DND-41 (cell line): ENCODE measurements at regions not wholly inside any gene's neighbourhood (a gene's known extent, or its start where the extent isn't known, plus 50 kb on each side); places are given as distances from the start of the nearest gene placed in this dataset.

Experiments used
- ATAC-seq: fragments of 200-7000 bp; cut with Tn5 transposase; 3 replicates; pipeline ENCODE4 v1.9.1; 2021; ENCODE audit warnings: low read depth; ENCODE audit not compliant: insufficient read depth
- DNase-seq: peaks from one replicate; pipeline ENCODE4 v3.0.0-alpha.2; 2020
- H2AFZ ChIP-seq: 2 replicates; pipeline ENCODE4 v1.6.0; 2012; ENCODE audit warnings: low read depth, low read length
- H3K27ac ChIP-seq: 2 replicates; pipeline ENCODE4 v1.5.1; 2012; ENCODE audit warnings: low read length, inconsistent platforms
- H3K27me3 ChIP-seq: fragments of 200-600 bp; sonication (generic); 2 replicates; pipeline ENCODE4 v1.6.0; 2012; ENCODE audit warnings: low read length, mild to moderate bottlenecking, inconsistent platforms; ENCODE audit not compliant: insufficient read depth, poor library complexity
- H3K36me3 ChIP-seq: 2 replicates; pipeline ENCODE4 v1.5.1; 2012; ENCODE audit warnings: low read length, inconsistent platforms; ENCODE audit not compliant: insufficient read depth
- H3K4me1 ChIP-seq: 2 replicates; pipeline ENCODE4 v1.5.1; 2012; ENCODE audit warnings: mild to moderate bottlenecking, low read length; ENCODE audit not compliant: insufficient read depth
- H3K4me2 ChIP-seq: 2 replicates; pipeline ENCODE4 v1.6.0; 2012; ENCODE audit warnings: mild to moderate bottlenecking, moderate library complexity, low read length, inconsistent platforms; ENCODE audit not compliant: insufficient read depth
- H3K4me3 ChIP-seq, 2 experiments: fragments of 200-600 bp in 1 of 2; shearing (Covaris generic) in 1 of 2; 2 replicates each; pipeline ENCODE4 v1.5.1; 2012 to 2016; ENCODE audit warnings: inconsistent platforms in 2 of 2, low read length in 2 of 2, mild to moderate bottlenecking in 2 of 2, low read depth in 1 of 2, moderate library complexity in 1 of 2
- H3K79me2 ChIP-seq: 2 replicates; pipeline ENCODE4 v1.6.0; 2012; ENCODE audit warnings: low read length, inconsistent platforms; ENCODE audit not compliant: insufficient read depth
- H3K9ac ChIP-seq: 2 replicates; pipeline ENCODE4 v1.6.0; 2012; ENCODE audit warnings: low read depth, mild to moderate bottlenecking, inconsistent platforms, low read length, moderate library complexity
- H3K9me3 ChIP-seq: 2 replicates; pipeline ENCODE4 v1.5.1; 2012; ENCODE audit warnings: low read length, moderate library complexity, mild to moderate bottlenecking, inconsistent platforms; ENCODE audit not compliant: insufficient read depth, severe bottlenecking
- H4K20me1 ChIP-seq: 2 replicates; pipeline ENCODE4 v1.6.0; 2012; ENCODE audit warnings: low read length; ENCODE audit not compliant: insufficient read depth
- CTCF ChIP-seq: IDR thresholded peaks from 2 replicates; pipeline ENCODE4 v1.5.1; 2012; ENCODE audit warnings: borderline replicate concordance, low read length, moderate library complexity, mild to moderate bottlenecking; ENCODE audit not compliant: poor library complexity, severe bottlenecking; ENCODE audit errors: extremely low read depth
- EZH2 ChIP-seq: IDR thresholded peaks from 3 replicates; pipeline ENCODE4 v1.6.1; 2012; ENCODE audit warnings: borderline replicate concordance, low read depth, mild to moderate bottlenecking, moderate library complexity, low read length, inconsistent platforms; ENCODE audit not compliant: severe bottlenecking

GRCh38 chr22:22833059-22833458 is 54.6 kb upstream of the IGLL5 start:
- TF ChIP-seq CTCF (no peak), EZH2 (no peak)
- no peaks in the 10 kb centered on the region for H3K27me3 ChIP-seq
- H3K36me3 ChIP-seq, result no peaks in the 10 kb centered on the region
- H3K79me2 ChIP-seq, result no peaks in the 10 kb centered on the region
- no peaks in the 10 kb centered on the region for H4K20me1 ChIP-seq
- DNase-seq, result no peak
- H3K9me3 ChIP-seq, result peaks cover 6% of the 10 kb centered on the region
- no peak overlapping the region for H3K4me3 ChIP-seq
- H3K9ac ChIP-seq, result no peak overlapping the region
- H3K27ac ChIP-seq, result no peak overlapping the region
- H3K4me2 ChIP-seq, result no peak overlapping the region
- no peak for ATAC-seq
- H2AFZ ChIP-seq, result no peak overlapping the region
- 0 out of 2 replicates have a peak, but pooled peaks cover 3% of the 10 kb centered on the region for H3K4me1 ChIP-seq

GRCh38 chr22:22833488-22833887 is 54.1 kb upstream of the IGLL5 start:
- Histone ChIP-seq H4K20me1 (no peaks in the 10 kb centered on the region), H3K4me3 (no peak overlapping the region), H3K9ac (no peak overlapping the region), H3K36me3 (no peaks in the 10 kb centered on the region), H3K27ac (no peak overlapping the region), H3K9me3 (peaks cover 6% of the 10 kb centered on the region), H3K79me2 (no peaks in the 10 kb centered on the region), H3K27me3 (no peaks in the 10 kb centered on the region), H3K4me2 (no peak overlapping the region), H3K4me1 (0 out of 2 replicates have a peak, but pooled peaks cover 3% of the 10 kb centered on the region), H2AFZ (no peak overlapping the region)
- ATAC-seq (no peak), DNase-seq (no peak)
- TF ChIP-seq CTCF (no peak), EZH2 (no peak)

- H3K36me3 ChIP-seq, result no peaks in the 10 kb centered on the region
- no peak overlapping the region for H3K4me2 ChIP-seq
- 0 out of 2 replicates have a peak, but pooled peaks cover 3% of the 10 kb centered on the region for H3K4me1 ChIP-seq
- no peak for DNase-seq
- H3K27ac ChIP-seq, result no peak overlapping the region
- no peak overlapping the region for H2AFZ ChIP-seq
- no peaks in the 10 kb centered on the region for H3K79me2 ChIP-seq
- H4K20me1 ChIP-seq, result no peaks in the 10 kb centered on the region
- peaks cover 6% of the 10 kb centered on the region for H3K9me3 ChIP-seq
- H3K27me3 ChIP-seq, result no peaks in the 10 kb centered on the region
- no peak overlapping the region for H3K4me3 ChIP-seq
- no peak for TF ChIP-seq EZH2
- no peak for TF ChIP-seq CTCF
- ATAC-seq, result no peak
- no peak overlapping the region for H3K9ac ChIP-seq
Measured at GRCh38 chr22:22834204-22834603, 53.4 kb upstream of the IGLL5 start.

- no peak overlapping the region for H3K9ac ChIP-seq
- H3K27ac ChIP-seq, result no peak overlapping the region
- no peak overlapping the region for H2AFZ ChIP-seq
- H3K79me2 ChIP-seq, result no peaks in the 10 kb centered on the region
- TF ChIP-seq EZH2 (no peak), CTCF (no peak)
- DNase-seq, result no peak
- no peaks in the 10 kb centered on the region for H4K20me1 ChIP-seq
- peaks cover 6% of the 10 kb centered on the region for H3K9me3 ChIP-seq
- no peak overlapping the region for H3K4me3 ChIP-seq
- H3K4me1 ChIP-seq, result 0 out of 2 replicates have a peak, but pooled peaks cover 3% of the 10 kb centered on the region
- no peaks in the 10 kb centered on the region for H3K27me3 ChIP-seq
- no peak overlapping the region for H3K4me2 ChIP-seq
- ATAC-seq, result no peak
- H3K36me3 ChIP-seq, result no peaks in the 10 kb centered on the region
Measured at GRCh38 chr22:22834783-22835182, 52.8 kb upstream of the IGLL5 start.
